Loucy (cell line): ENCODE measurements at regions not wholly inside any gene's neighbourhood (a gene's known extent, or its start where the extent isn't known, plus 50 kb on each side); places are given as distances from the start of the nearest gene placed in this dataset.

Experiments used
- CTCF ChIP-seq: fragments of 200-600 bp; sonication (generic); conservative IDR thresholded peaks from 2 replicates; pipeline ENCODE4 v1.5.1; 2014; ENCODE audit warnings: mild to moderate bottlenecking, antibody characterized with exemption, low read length
- EZH2phosphoT487 ChIP-seq: fragments of 200-600 bp; IDR thresholded peaks from 2 replicates; pipeline ENCODE4 v1.6.1; 2018; ENCODE audit warnings: antibody characterized with exemption, mild to moderate bottlenecking, moderate library complexity, borderline replicate concordance

GRCh38 chr16:86710602-86710950, 132.2 kb downstream of the FOXL1 start:
- TF ChIP-seq CTCF (no peak), EZH2phosphoT487 (no peak)
